Astrocyte (in vitro differentiated cells and primary cell): ENCODE measurements at regions not wholly inside any gene's neighbourhood (a gene's known extent, or its start where the extent isn't known, plus 50 kb on each side); places are given as distances from the start of the nearest gene placed in this dataset.

Experiments
- DNase-seq: peaks from one replicate; pipeline ENCODE4 v3.0.0-alpha.2; 2010; ENCODE audit warnings: low read depth
- FAIRE-seq: peaks from 2 replicates; lab custom pipeline; 2011; peaks lifted over from hg19 to GRCh38; lab: Jason Lieb, UNC
- H2AFZ ChIP-seq: 2 replicates; pipeline ENCODE4 v1.6.0; 2012; ENCODE audit warnings: low read depth, low read length, inconsistent platforms
- H3K27ac ChIP-seq: 2 replicates; pipeline ENCODE4 v1.5.1; 2011; ENCODE audit warnings: low read depth, low read length, inconsistent platforms
- H3K27me3 ChIP-seq: 2 replicates; pipeline ENCODE4 v1.6.0; 2011; ENCODE audit warnings: low read length, inconsistent platforms; ENCODE audit not compliant: insufficient read depth
- H3K36me3 ChIP-seq: 2 replicates; pipeline ENCODE4 v1.5.1; 2011; ENCODE audit warnings: low read length, inconsistent platforms; ENCODE audit not compliant: insufficient read depth
- H3K4me1 ChIP-seq: 2 replicates; pipeline ENCODE4 v1.5.1; 2011; ENCODE audit warnings: low read length, inconsistent platforms; ENCODE audit not compliant: insufficient read depth
- H3K4me2 ChIP-seq: 2 replicates; pipeline ENCODE4 v1.6.0; 2012; ENCODE audit warnings: low read length, inconsistent platforms
- H3K4me3 ChIP-seq: 2 replicates; pipeline ENCODE4 v1.5.1; 2011; ENCODE audit warnings: low read depth, mild to moderate bottlenecking, low read length, inconsistent platforms; ENCODE audit not compliant: insufficient read depth
- H3K79me2 ChIP-seq: 2 replicates; pipeline ENCODE4 v1.6.0; 2012; ENCODE audit warnings: mild to moderate bottlenecking, low read length, inconsistent platforms; ENCODE audit not compliant: insufficient read depth
- H3K9ac ChIP-seq: 2 replicates; pipeline ENCODE4 v1.6.0; 2012; ENCODE audit warnings: mild to moderate bottlenecking, low read length, inconsistent platforms
- H3K9me3 ChIP-seq: 2 replicates; pipeline ENCODE4 v1.5.1; 2012; ENCODE audit warnings: low read depth, mild to moderate bottlenecking, low read length, inconsistent platforms; ENCODE audit not compliant: insufficient read depth
- H4K20me1 ChIP-seq: 2 replicates; pipeline ENCODE4 v1.6.0; 2012; ENCODE audit warnings: low read length, inconsistent platforms; ENCODE audit not compliant: insufficient read depth
- H3K27ac Mint-ChIP-seq: one replicate; pipeline ENCODE4 v1.8.0; 2021; ENCODE audit warnings: mild to moderate bottlenecking, mixed read lengths; ENCODE audit not compliant: unreplicated experiment
- H3K27me3 Mint-ChIP-seq: one replicate; pipeline ENCODE4 v1.8.0; 2021; ENCODE audit warnings: low read depth, mixed read lengths; ENCODE audit not compliant: unreplicated experiment
- H3K36me3 Mint-ChIP-seq: one replicate; pipeline ENCODE4 v1.8.0; 2021; ENCODE audit warnings: low read depth, mixed read lengths; ENCODE audit not compliant: unreplicated experiment
- H3K4me1 Mint-ChIP-seq: one replicate; pipeline ENCODE4 v1.8.0; 2021; ENCODE audit warnings: low read depth, mixed read lengths; ENCODE audit not compliant: unreplicated experiment
- H3K4me3 Mint-ChIP-seq: one replicate; pipeline ENCODE4 v1.8.0; 2021; ENCODE audit warnings: mild to moderate bottlenecking, moderate library complexity, mixed read lengths; ENCODE audit not compliant: unreplicated experiment
- H3K9me3 Mint-ChIP-seq: one replicate; pipeline ENCODE4 v1.8.0; 2021; ENCODE audit warnings: mild to moderate bottlenecking, mixed read lengths; ENCODE audit not compliant: unreplicated experiment
- EZH2 ChIP-seq: IDR thresholded peaks from 2 replicates; pipeline ENCODE4 v1.6.1; 2012; ENCODE audit warnings: mild to moderate bottlenecking, low read length, inconsistent platforms; ENCODE audit not compliant: insufficient read depth
- TF ChIP-seq, protein P1 (sequence below): IDR thresholded peaks from 2 replicates; pipeline ENCODE4 v1.5.1; 2011; ENCODE audit warnings: low read depth, mild to moderate bottlenecking, inconsistent platforms, low read length, moderate library complexity; ENCODE audit not compliant: insufficient read depth

DNA sequence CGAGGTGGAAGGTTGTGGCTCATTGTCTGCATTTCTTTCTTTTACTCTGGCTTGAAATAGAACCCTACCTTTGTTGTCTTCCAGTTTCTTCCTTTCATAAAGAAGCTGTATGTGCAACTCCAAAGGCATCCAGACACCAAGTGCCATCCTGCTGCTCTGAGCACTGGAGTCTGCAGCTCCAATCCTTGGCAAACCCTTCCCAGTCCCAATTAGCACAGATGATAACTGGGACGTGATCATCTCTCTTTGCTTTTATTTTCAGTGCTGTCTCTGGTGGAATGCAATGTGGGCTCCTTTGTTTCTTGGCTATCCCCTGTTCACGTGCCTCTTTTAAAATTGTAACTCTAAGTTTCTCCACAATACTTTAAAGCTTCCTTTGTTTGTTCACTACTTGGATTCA, 140.9 kb downstream of the AQP9 start:
- Histone ChIP-seq H3K27me3 (peaks cover 2% of the 10 kb centered on the region), H3K36me3 (no peaks in the 10 kb centered on the region), H2AFZ (no peak overlapping the region), H3K9me3 (no peaks in the 10 kb centered on the region), H3K4me2 (no peak overlapping the region), H3K9ac (no peak overlapping the region), H3K27ac (no peak overlapping the region), H4K20me1 (no peaks in the 10 kb centered on the region), H3K4me1 (no peaks in the 10 kb centered on the region), H3K79me2 (no peaks in the 10 kb centered on the region), H3K4me3 (no peak overlapping the region)
- no peak for TF ChIP-seq EZH2
- TF ChIP-seq, protein P1, sequence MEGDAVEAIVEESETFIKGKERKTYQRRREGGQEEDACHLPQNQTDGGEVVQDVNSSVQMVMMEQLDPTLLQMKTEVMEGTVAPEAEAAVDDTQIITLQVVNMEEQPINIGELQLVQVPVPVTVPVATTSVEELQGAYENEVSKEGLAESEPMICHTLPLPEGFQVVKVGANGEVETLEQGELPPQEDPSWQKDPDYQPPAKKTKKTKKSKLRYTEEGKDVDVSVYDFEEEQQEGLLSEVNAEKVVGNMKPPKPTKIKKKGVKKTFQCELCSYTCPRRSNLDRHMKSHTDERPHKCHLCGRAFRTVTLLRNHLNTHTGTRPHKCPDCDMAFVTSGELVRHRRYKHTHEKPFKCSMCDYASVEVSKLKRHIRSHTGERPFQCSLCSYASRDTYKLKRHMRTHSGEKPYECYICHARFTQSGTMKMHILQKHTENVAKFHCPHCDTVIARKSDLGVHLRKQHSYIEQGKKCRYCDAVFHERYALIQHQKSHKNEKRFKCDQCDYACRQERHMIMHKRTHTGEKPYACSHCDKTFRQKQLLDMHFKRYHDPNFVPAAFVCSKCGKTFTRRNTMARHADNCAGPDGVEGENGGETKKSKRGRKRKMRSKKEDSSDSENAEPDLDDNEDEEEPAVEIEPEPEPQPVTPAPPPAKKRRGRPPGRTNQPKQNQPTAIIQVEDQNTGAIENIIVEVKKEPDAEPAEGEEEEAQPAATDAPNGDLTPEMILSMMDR, result no peak
- Mint-ChIP-seq H3K4me1 (peaks cover 7% of the 10 kb centered on the region), H3K4me3 (no peak overlapping the region), H3K27ac (no peak overlapping the region), H3K9me3 (no peaks in the 10 kb centered on the region), H3K27me3 (no peaks in the 10 kb centered on the region), H3K36me3 (no peaks in the 10 kb centered on the region)
- FAIRE-seq, result no peak
- no peak for DNase-seq

- H3K27me3 Mint-ChIP-seq, result peaks cover 1% of the 10 kb centered on the region
- H3K9me3 Mint-ChIP-seq, result no peaks in the 10 kb centered on the region
- no peaks in the 10 kb centered on the region for H4K20me1 ChIP-seq
- H3K27me3 ChIP-seq, result peaks cover 2% of the 10 kb centered on the region
- H3K9me3 ChIP-seq, result no peaks in the 10 kb centered on the region
- no peak for DNase-seq
- H3K4me3 Mint-ChIP-seq, result no peak overlapping the region
- TF ChIP-seq, protein P1, result no peak
- no peak for TF ChIP-seq EZH2
- peaks cover 7% of the 10 kb centered on the region for H3K4me1 Mint-ChIP-seq
- no peaks in the 10 kb centered on the region for H3K36me3 ChIP-seq
- no peak overlapping the region for H3K27ac ChIP-seq
- no peaks in the 10 kb centered on the region for H3K4me1 ChIP-seq
- H3K4me2 ChIP-seq, result no peak overlapping the region
- H3K79me2 ChIP-seq, result no peaks in the 10 kb centered on the region
- no peak overlapping the region for H2AFZ ChIP-seq
- no peak overlapping the region for H3K9ac ChIP-seq
- H3K4me3 ChIP-seq, result no peak overlapping the region
- no peaks in the 10 kb centered on the region for H3K36me3 Mint-ChIP-seq
- FAIRE-seq, result no peak
- no peak overlapping the region for H3K27ac Mint-ChIP-seq
Measured at GRCh38 chr15:58279654-58280053, 141.5 kb downstream of the AQP9 start.

- H3K79me2 ChIP-seq, result no peaks in the 10 kb centered on the region
- H3K4me3 Mint-ChIP-seq, result no peak overlapping the region
- H3K4me1 ChIP-seq, result no peaks in the 10 kb centered on the region
- no peak for TF ChIP-seq EZH2
- TF ChIP-seq, protein P1, result no peak
- H3K9ac ChIP-seq, result no peak overlapping the region
- H3K27me3 Mint-ChIP-seq, result peaks cover 2% of the 10 kb centered on the region
- H3K4me2 ChIP-seq, result no peak overlapping the region
- no peaks in the 10 kb centered on the region for H3K9me3 ChIP-seq
- H3K27me3 ChIP-seq, result peaks cover 2% of the 10 kb centered on the region
- peak overlapping the region; percentile 13 for H3K27ac Mint-ChIP-seq
- H3K27ac ChIP-seq, result no peak overlapping the region
- no peaks in the 10 kb centered on the region for H3K36me3 ChIP-seq
- no peak overlapping the region for H3K4me3 ChIP-seq
- FAIRE-seq, result no peak
- no peak for DNase-seq
- H3K9me3 Mint-ChIP-seq, result no peaks in the 10 kb centered on the region
- no peaks in the 10 kb centered on the region for H4K20me1 ChIP-seq
- peaks cover 7% of the 10 kb centered on the region for H3K4me1 Mint-ChIP-seq
- no peaks in the 10 kb centered on the region for H3K36me3 Mint-ChIP-seq
- H2AFZ ChIP-seq, result no peak overlapping the region
Measured at GRCh38 chr15:58282060-58282708, 144.0 kb downstream of the AQP9 start.
